LNCaP clone FGC (cell line): ENCODE measurements at regions not wholly inside any gene's neighbourhood (a gene's known extent, or its start where the extent isn't known, plus 50 kb on each side); places are given as distances from the start of the nearest gene placed in this dataset.

Experiments
- DNase-seq: peaks from one replicate; pipeline ENCODE4 v3.0.0-alpha.2; 2011; ENCODE audit warnings: low read depth
- H3K4me3 ChIP-seq: 2 replicates; pipeline ENCODE4 v1.5.1; 2011; ENCODE audit warnings: mild to moderate bottlenecking, low read depth, low read length, control low read depth
- TF ChIP-seq, protein P1 (sequence below): IDR thresholded peaks from 2 replicates; pipeline ENCODE4 v1.5.1; 2012; ENCODE audit warnings: mild to moderate bottlenecking; ENCODE audit not compliant: control insufficient read depth, insufficient read depth; ENCODE audit errors: extremely low read depth

DNA sequence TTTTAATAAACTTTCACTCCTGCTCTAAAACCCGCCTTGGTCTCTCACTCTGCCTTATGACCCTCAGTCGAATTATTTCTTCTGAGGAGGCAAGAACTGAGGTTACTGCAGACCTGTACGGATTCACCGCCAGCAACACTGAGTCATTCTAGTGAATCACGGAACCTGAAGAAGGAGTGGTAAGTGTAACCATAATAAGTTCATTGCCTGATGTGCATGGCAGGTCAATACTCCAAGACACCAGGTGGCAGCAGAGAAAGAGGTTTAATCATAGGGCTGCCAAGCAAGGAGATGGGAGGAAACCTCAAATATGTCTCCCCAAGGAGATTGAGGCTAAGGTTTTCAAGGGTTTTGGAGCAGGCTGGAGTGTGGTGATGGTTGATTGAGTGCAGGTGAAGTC is 204.3 kb upstream of the IPO5 start:
- TF ChIP-seq, protein P1, sequence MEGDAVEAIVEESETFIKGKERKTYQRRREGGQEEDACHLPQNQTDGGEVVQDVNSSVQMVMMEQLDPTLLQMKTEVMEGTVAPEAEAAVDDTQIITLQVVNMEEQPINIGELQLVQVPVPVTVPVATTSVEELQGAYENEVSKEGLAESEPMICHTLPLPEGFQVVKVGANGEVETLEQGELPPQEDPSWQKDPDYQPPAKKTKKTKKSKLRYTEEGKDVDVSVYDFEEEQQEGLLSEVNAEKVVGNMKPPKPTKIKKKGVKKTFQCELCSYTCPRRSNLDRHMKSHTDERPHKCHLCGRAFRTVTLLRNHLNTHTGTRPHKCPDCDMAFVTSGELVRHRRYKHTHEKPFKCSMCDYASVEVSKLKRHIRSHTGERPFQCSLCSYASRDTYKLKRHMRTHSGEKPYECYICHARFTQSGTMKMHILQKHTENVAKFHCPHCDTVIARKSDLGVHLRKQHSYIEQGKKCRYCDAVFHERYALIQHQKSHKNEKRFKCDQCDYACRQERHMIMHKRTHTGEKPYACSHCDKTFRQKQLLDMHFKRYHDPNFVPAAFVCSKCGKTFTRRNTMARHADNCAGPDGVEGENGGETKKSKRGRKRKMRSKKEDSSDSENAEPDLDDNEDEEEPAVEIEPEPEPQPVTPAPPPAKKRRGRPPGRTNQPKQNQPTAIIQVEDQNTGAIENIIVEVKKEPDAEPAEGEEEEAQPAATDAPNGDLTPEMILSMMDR = peak; percentile 46; the same call in 1 of the 2 replicates
- no peak for DNase-seq

DNA sequence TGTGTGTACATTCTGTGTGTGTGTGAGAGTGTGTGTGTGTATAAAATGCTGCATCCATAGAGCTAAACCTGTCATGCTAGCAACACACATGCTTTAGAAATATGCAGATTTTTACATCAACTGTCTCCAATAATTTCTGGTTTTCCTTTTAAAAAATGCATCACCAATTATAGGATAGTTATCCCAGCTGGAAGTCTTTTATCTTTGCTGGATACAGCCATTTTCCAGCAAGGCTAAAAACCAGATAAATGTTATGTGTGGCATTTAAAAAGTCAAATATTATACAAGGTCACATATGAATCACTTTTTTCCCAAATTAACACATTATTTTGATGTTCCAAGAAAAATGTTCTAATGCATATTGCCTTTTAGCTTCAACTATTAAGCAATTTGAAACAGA is 202.0 kb upstream of the IPO5 start:
- no peak for DNase-seq
- no peak overlapping the region for H3K4me3 ChIP-seq
- TF ChIP-seq, protein P1 = no peak

More for the DNA sequence above, 204.3 kb upstream of the IPO5 start:
- no peak overlapping the region for H3K4me3 ChIP-seq

DNA sequence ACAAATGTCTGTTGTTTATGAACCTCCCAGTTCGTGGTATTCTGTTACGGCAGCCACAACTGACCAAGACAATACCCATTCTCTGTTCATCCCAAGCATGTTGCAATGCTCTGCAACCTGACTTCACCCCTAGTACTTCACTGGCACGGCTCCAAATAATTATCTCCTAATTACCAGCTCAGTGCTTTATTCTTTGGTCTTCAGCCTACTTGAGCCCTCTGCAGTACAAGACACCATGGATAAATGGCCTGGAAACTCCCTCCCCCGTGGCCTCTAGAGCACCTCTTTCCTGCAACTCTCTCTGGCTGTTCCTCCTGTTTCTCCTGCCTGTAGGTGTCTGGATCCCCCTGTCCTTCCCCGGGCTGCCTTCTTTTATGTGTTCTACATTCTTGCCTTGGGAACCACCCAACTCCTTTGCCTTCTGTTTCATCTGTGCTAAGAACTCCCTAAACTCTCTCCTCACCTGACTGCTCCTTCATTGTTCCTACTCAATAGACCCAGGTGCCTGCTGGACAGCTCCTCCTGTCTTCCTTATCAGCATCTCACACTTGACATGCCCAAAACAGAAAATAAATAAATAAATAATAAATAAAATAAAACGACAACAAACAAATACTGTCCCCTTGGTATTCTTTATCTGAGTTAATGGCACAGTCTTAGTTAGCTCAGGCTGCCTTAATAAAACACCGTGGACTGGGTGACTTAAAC is 200.4 kb upstream of the IPO5 start:
- TF ChIP-seq, protein P1 = no peak
- no peak for DNase-seq

DNA sequence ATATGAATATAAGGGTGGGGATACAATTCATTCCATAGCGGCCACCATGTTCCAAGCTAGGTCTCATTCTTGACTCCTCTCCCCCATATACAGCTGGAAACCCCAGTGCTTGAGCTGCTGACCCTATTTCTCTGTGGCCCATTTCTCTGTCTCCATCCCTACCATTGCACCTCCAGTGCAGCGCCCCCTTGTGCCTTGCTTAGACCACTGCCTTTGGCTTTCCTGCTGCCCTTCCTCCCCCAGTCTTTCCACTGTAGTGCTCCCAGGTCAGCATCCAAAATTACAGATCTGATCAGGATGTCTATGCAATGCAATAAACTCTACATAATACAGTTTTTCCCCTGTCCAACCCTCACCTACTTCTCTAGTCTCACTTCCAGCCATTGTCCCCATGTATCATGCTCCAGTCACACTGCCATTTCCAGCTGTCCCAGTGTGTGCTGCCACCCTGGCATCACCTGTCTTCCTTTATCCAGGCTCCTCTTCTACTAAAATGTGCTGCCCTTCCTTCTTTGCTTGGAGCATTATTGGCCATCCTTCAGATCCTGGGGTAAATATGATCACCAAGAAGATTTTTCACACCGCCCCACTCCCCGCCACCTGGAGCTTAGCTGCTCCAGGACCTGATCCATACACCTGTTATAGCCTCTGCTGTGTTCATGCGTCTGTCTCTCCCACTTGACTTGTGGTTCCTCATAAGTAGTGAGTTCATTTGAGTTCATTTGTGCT is 199.4 kb upstream of the IPO5 start:
- no peak overlapping the region for H3K4me3 ChIP-seq
- no peak for DNase-seq
- TF ChIP-seq, protein P1 = peak; percentile 6; the same call in 1 of the 2 replicates

More for the DNA sequence above, 200.4 kb upstream of the IPO5 start:
- no peak overlapping the region for H3K4me3 ChIP-seq

DNA sequence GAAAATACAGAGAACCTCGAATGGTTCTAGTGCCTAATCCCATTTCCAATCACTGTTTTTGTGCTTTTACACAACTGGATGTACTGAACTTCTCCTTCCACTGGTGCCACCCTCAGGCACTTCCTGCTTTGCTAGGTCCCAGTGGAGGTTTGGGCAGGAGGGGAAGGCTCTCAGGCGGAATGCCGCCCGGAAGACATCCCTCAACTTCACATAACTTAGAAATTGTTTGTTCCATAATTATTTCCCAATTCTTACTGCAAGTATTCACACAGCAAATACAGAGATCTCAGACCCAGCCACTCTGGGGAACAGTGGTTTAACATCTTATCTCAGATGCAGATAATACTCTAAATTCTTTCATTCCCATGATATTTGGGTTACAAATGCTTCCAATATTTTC is 195.7 kb upstream of the IPO5 start:
- TF ChIP-seq, protein P1 = no peak
- no peak for DNase-seq
- H3K4me3 ChIP-seq = no peak overlapping the region

DNA sequence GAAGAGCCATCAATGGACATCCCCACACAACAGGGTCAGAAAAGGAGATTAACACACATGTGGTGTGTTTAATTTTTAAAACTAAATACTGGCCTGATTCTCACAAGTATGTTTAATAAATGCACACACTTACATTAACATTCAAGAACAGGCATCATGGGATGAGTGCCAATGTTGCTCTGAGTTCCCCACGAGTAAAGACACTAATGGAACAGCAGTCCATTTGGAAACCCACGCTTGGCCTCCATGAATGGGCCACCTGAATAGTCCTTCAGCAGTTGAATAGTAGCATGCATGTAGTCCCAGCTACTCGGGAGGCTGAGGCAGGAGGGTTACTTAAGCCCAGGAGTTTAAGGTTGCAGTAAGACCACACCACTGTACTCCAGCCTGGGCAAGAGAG is 195.2 kb upstream of the IPO5 start:
- TF ChIP-seq, protein P1 = no peak
- DNase-seq = no peak

More for the DNA sequence above, 195.2 kb upstream of the IPO5 start:
- no peak overlapping the region for H3K4me3 ChIP-seq
